SK-N-SH (cell line): ENCODE measurements at regions not wholly inside any gene's neighbourhood (a gene's known extent, or its start where the extent isn't known, plus 50 kb on each side); places are given as distances from the start of the nearest gene placed in this dataset.
"Not testable (repeated sequence)": the region's sequence is repeated elsewhere in the genome, so short reads cannot be mapped to it uniquely, and the experiment has no call there.

Source experiments
- CTCF ChIA-PET: fragments of 300-600, 350-600 bp; formaldehyde crosslinking; extraction: SDS; loops from one replicate; lab custom pipeline; 2021; lab: Yijun Ruan, JAX
- POLR2A ChIA-PET: fragments of 350-600 bp; sonication (Branson Sonifier 250); formaldehyde crosslinking; extraction: SDS; loops from one replicate; lab custom pipeline; 2020; ENCODE audit warnings: antibody characterized with exemption, inconsistent platforms; lab: Yijun Ruan, JAX
- DNase-seq: peaks from one replicate; pipeline ENCODE4 v3.0.0; 2012
- H2AFZ ChIP-seq: fragments of 200-600 bp; sonication (generic); 2 replicates; pipeline ENCODE4 v1.8.1; 2016; ENCODE audit warnings: antibody characterized with exemption, mild to moderate bottlenecking, low read depth
- H3F3A ChIP-seq: fragments of 200-600 bp; sonication (generic); replicated peaks from 2 replicates; pipeline ENCODE3; 2016; ENCODE audit warnings: antibody characterized with exemption, mild to moderate bottlenecking; ENCODE audit not compliant: insufficient read depth
- H3K27ac ChIP-seq, 2 experiments: fragments of 200-500 bp in 1 of 2; fragments of 200-600 bp in 1 of 2; sonication (Bioruptor generic) in 1 of 2; sonication (generic), shearing (Covaris generic) in 1 of 2; 2 replicates each; pipeline versions ENCODE4 v1.5.1 to v1.6.1; 2014 to 2016; ENCODE audit warnings: low read depth in 2 of 2, inconsistent platforms in 1 of 2, low read length in 1 of 2, mild to moderate bottlenecking in 1 of 2, mixed read lengths in 1 of 2
- H3K27me3 ChIP-seq: fragments of 200-600 bp; sonication (generic), shearing (Covaris generic); 2 replicates; pipeline ENCODE4 v1.6.1; 2016; ENCODE audit warnings: mixed run types; ENCODE audit not compliant: insufficient read depth
- H3K36me3 ChIP-seq, 2 experiments: fragments of 200-500 bp in 1 of 2; fragments of 200-600 bp in 1 of 2; sonication (Bioruptor generic) in 1 of 2; sonication (generic) in 1 of 2; replicated peaks in 1 of 2; 2 replicates each; pipeline versions ENCODE3 to v1.5.1; 2014 to 2016; ENCODE audit warnings: low read length in 1 of 2, mild to moderate bottlenecking in 1 of 2; ENCODE audit not compliant: insufficient read depth in 2 of 2, control insufficient read depth in 1 of 2
- H3K4me1 ChIP-seq, 2 experiments: fragments of 200-500 bp in 1 of 2; fragments of 200-600 bp in 1 of 2; sonication (Bioruptor generic) in 1 of 2; sonication (generic), shearing (Covaris generic) in 1 of 2; 2 replicates each; pipeline versions ENCODE4 v1.5.1 to v1.6.1; 2014 to 2016; ENCODE audit warnings: low read depth in 1 of 2, low read length in 1 of 2, mixed run types in 1 of 2; ENCODE audit not compliant: insufficient read depth in 2 of 2, control insufficient read depth in 1 of 2
- H3K4me2 ChIP-seq: fragments of 200-600 bp; sonication (generic), shearing (Covaris generic); 2 replicates; pipeline ENCODE4 v1.6.1; 2017; ENCODE audit warnings: mixed run types
- H3K4me3 ChIP-seq, 2 experiments: fragments of 200-500 bp in 1 of 2; fragments of 200-600 bp in 1 of 2; sonication (Bioruptor generic) in 1 of 2; sonication (generic), shearing (Covaris generic) in 1 of 2; 2 replicates each; pipeline versions ENCODE4 v1.5.1 to v1.8.1; 2014 to 2016; ENCODE audit warnings: low read depth in 2 of 2, inconsistent platforms in 1 of 2, low read length in 1 of 2, mild to moderate bottlenecking in 1 of 2, mixed read lengths in 1 of 2, moderate library complexity in 1 of 2
- H3K79me2 ChIP-seq: fragments of 200-600 bp; sonication (generic); 2 replicates; pipeline ENCODE4 v1.8.1; 2017; ENCODE audit warnings: mild to moderate bottlenecking; ENCODE audit not compliant: insufficient read depth
- H3K9ac ChIP-seq: fragments of 200-600 bp; sonication (generic); 2 replicates; pipeline ENCODE4 v1.6.1; 2017; ENCODE audit warnings: mixed run types
- H3K9me2 ChIP-seq: fragments of 200-600 bp; sonication (generic); 2 replicates; pipeline ENCODE4 v1.6.1; 2017; ENCODE audit warnings: mixed run types
- H3K9me3 ChIP-seq: fragments of 200-600 bp; sonication (generic); 2 replicates; pipeline ENCODE4 v1.6.1; 2017; ENCODE audit warnings: mixed run types, mild to moderate bottlenecking, moderate library complexity
- H4K20me1 ChIP-seq: fragments of 200-600 bp; sonication (generic); 2 replicates; pipeline ENCODE4 v1.6.1; 2017; ENCODE audit warnings: mild to moderate bottlenecking, mixed run types; ENCODE audit not compliant: insufficient read depth
- CHD2 ChIP-seq: fragments of 150-350 bp; IDR thresholded peaks from 2 replicates; pipeline ENCODE4 v1.6.1; 2018; ENCODE audit warnings: low read length; ENCODE audit not compliant: partially characterized antibody
- CTCF ChIP-seq: fragments of 200-600 bp; sonication (generic); IDR thresholded peaks from 2 replicates; pipeline ENCODE4 v1.6.1; 2017; ENCODE audit warnings: antibody characterized with exemption, mild to moderate bottlenecking, moderate library complexity
- ELF1 ChIP-seq: IDR thresholded peaks from 2 replicates; pipeline ENCODE4 v1.4.0; 2012
- EP300 ChIP-seq, 2 experiments: IDR thresholded peaks; 2 replicates each; pipeline versions ENCODE4 v1.4.0 to v1.6.1; 2012; ENCODE audit warnings: borderline replicate concordance in 1 of 2, low read depth in 1 of 2, low read length in 1 of 2
- EZH2phosphoT487 ChIP-seq: fragments of 200-600 bp; sonication (generic); IDR thresholded peaks from 2 replicates; pipeline ENCODE4 v1.6.1; 2017; ENCODE audit warnings: low read depth, mixed run types, mild to moderate bottlenecking, antibody characterized with exemption, moderate library complexity, borderline replicate concordance
- GABPA ChIP-seq: IDR thresholded peaks from 2 replicates; pipeline ENCODE4 v1.4.0; 2012; ENCODE audit warnings: low read depth, mild to moderate bottlenecking
- GATA2 ChIP-seq: sonication (generic); formaldehyde crosslinking; IDR thresholded peaks from 2 replicates; pipeline ENCODE4 v1.5.0; 2020; ENCODE audit warnings: mild to moderate bottlenecking, missing genetic modification reagents
- JUND ChIP-seq: IDR thresholded peaks from 2 replicates; pipeline ENCODE4 v1.4.0; 2012
- MAX ChIP-seq: IDR thresholded peaks from 2 replicates; pipeline ENCODE4 v1.4.0; 2012; ENCODE audit warnings: low read depth
- NFIC ChIP-seq: IDR thresholded peaks from 2 replicates; pipeline ENCODE4 v1.4.0; 2012; ENCODE audit warnings: borderline replicate concordance
- POLR2AphosphoS5 ChIP-seq: IDR thresholded peaks from 2 replicates; pipeline ENCODE4 v1.6.1; 2012; ENCODE audit warnings: low read depth, low read length
- RAD21 ChIP-seq: IDR thresholded peaks from 2 replicates; pipeline ENCODE4 v1.6.1; 2012; ENCODE audit warnings: mild to moderate bottlenecking, low read length
- RCOR1 ChIP-seq: fragments of 150-350 bp; IDR thresholded peaks from 2 replicates; pipeline ENCODE4 v1.6.1; 2017; ENCODE audit warnings: antibody characterized with exemption, low read length
- RXRA ChIP-seq: IDR thresholded peaks from 2 replicates; pipeline ENCODE4 v1.4.0; 2012; ENCODE audit warnings: low read depth, mild to moderate bottlenecking, borderline replicate concordance
- SIN3A ChIP-seq: IDR thresholded peaks from 2 replicates; pipeline ENCODE4 v1.6.1; 2012; ENCODE audit warnings: low read depth, mild to moderate bottlenecking, low read length, moderate library complexity, borderline replicate concordance
- TEAD4 ChIP-seq: IDR thresholded peaks from 2 replicates; pipeline ENCODE4 v1.4.0; 2012; ENCODE audit warnings: mild to moderate bottlenecking, borderline replicate concordance; ENCODE audit not compliant: insufficient read depth
- YY1 ChIP-seq: IDR thresholded peaks from 2 replicates; pipeline ENCODE4 v1.4.0; 2012; ENCODE audit warnings: low read depth, mild to moderate bottlenecking
- WGBS: methylation state at CpG from one replicate; pipeline ENCODE4 v1.1.6; 2017; ENCODE audit warnings: low lambda C conversion rate; 5-methylcytosine and 5-hydroxymethylcytosine counted together
- TF ChIP-seq, protein P1 (sequence below): IDR thresholded peaks from 2 replicates; pipeline ENCODE4 v1.4.0; 2012; ENCODE audit warnings: low read depth, borderline replicate concordance

DNA sequence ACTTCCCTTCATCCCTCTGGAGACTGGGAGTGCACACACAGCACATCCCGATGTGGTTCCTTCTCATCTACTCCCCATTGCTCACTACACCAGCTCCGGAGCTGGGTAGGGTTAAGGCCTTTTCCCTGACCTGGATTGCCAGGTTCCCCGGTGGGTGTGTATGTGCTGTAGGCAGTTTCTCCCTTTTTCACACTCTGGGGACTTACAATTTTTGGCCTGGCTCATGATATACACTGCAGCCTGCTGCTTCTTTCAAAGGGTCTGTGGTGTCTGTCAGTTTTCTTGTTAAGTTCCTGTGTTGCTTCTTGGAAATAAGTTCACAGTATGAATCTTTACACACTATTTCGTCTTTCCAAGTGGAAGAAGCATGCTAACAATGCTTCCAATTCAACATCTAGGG lies 405.5 kb downstream of the UTRN start:
- Histone ChIP-seq H4K20me1 (no peaks in the 10 kb centered on the region), H3K9ac (no peak overlapping the region), H3F3A (no peaks in the 10 kb centered on the region), H3K4me2 (no peak overlapping the region), H2AFZ (no peak overlapping the region), H3K9me2 (no peaks in the 10 kb centered on the region), H3K9me3 (no peaks in the 10 kb centered on the region), H3K36me3 (no peaks in the 10 kb centered on the region), H3K79me2 (no peaks in the 10 kb centered on the region), H3K4me3 (no peak overlapping the region), H3K27ac (no peak overlapping the region), H3K4me1 (no peaks in the 10 kb centered on the region; a peak in 1 of 4 replicates), H3K27me3 (no peaks in the 10 kb centered on the region)
- 56% methylated on average over 4 of the region's 4 CpGs for WGBS
- ChIA-PET POLR2A (no interaction called here), CTCF (no interaction called here)
- no peak for TF ChIP-seq ELF1
- TF ChIP-seq GATA2 (CRISPR knock-in tag): no peak
- TF ChIP-seq EP300 (IDR thresholded peaks at IDR 0.05; ENCODE audit: borderline replicate concordance in 1 of 2, low read depth in 1 of 2, low read length in 1 of 2): no peak
- TF ChIP-seq TEAD4: no peak
- TF ChIP-seq CHD2: no peak
- TF ChIP-seq NFIC: no peak
- no peak for TF ChIP-seq CTCF
- TF ChIP-seq GABPA: no peak
- DNase-seq: no peak

DNA sequence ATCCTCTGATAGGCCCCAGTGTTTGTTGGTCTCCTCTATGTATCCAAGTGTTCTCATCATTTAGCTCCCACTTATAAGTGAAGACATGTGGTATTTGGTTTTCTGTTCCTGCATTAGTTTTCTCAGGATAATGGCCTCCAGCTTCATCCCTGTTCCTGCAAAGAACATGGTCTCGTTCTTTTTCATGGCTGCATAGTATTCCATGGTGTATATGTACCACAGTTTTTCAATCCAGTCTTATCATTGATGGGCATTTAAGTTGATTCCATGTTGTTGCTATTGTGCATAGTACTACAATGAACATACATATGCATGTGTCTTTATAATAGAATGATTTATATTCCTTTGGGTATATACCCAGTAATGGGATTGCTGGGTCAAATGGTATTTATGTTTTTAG lies 406.9 kb downstream of the UTRN start:
- H3K27me3 ChIP-seq, H3K4me3 ChIP-seq, H3K79me2 ChIP-seq, DNase-seq, H3K27ac ChIP-seq, H3K9me2 ChIP-seq, H4K20me1 ChIP-seq, H3K9ac ChIP-seq, H3F3A ChIP-seq, H3K4me1 ChIP-seq, H3K4me2 ChIP-seq, H3K9me3 ChIP-seq, POLR2A ChIA-PET, H3K36me3 ChIP-seq, H2AFZ ChIP-seq: not testable (repeated sequence)
- CTCF ChIA-PET: interaction anchor here (0.6 kb wide), 1 partner anchor 9 kb away, joined by 3 read pairs; no protein-coding TSS in a partner anchor
- 69% methylated on average over 1 of the region's 1 CpG for WGBS

DNA sequence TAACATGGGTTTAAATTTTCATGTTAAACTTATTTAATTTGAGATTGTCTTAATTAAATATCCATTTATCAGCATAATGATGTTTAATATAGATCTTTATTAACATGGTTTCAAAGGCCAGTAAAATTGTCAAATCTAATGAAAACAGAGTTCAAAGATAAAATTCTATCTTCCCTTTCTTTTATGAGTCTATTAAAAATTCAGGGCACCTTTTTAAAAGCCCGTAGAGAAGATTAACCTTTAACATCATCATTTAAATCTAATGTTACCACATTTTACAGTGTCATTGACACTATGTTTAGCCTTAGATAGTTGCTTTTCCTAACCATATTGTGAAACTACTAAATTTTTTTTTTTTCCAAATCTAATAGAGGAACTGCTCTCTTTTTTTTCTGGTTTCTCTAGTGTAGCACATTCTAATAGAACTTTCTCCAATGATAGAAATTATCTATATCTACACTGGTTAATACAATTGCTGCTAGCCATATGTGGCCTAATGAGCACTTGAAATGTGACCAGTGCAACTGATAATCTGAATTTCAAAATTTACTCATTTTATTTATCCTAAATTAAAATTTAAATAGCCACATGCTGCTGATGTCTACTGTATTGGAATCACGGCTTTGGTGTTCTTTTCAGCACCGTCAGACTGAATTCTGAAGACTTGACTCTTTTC lies 410.9 kb downstream of the UTRN start:
- H3K9ac ChIP-seq: no peak overlapping the region
- no peak for DNase-seq
- no peaks in the 10 kb centered on the region for H3K36me3 ChIP-seq
- H4K20me1 ChIP-seq: no peaks in the 10 kb centered on the region
- peaks cover 0 to 12% of the 10 kb centered on the region in 2 experiments; a peak in 1 of 4 replicates for H3K4me1 ChIP-seq
- no peaks in the 10 kb centered on the region for H3F3A ChIP-seq
- H3K9me3 ChIP-seq: no peaks in the 10 kb centered on the region
- WGBS: 40% methylated on average over 3 of the region's 3 CpGs
- peak overlapping the region in 1 of 2 experiments; percentile 29; a peak in 1 of 4 replicates for H3K27ac ChIP-seq
- H3K79me2 ChIP-seq: no peaks in the 10 kb centered on the region
- no peak overlapping the region for H3K4me3 ChIP-seq
- no peak overlapping the region for H2AFZ ChIP-seq
- POLR2A ChIA-PET: no interaction called here
- no peaks in the 10 kb centered on the region for H3K27me3 ChIP-seq
- CTCF ChIA-PET: no interaction called here
- H3K4me2 ChIP-seq: no peak overlapping the region
- no peaks in the 10 kb centered on the region for H3K9me2 ChIP-seq
- TF ChIP-seq GATA2 (CRISPR knock-in tag) (peak; percentile 59), RAD21 (no peak), POLR2AphosphoS5 (no peak), RCOR1 (peak; percentile 90), JUND (no peak), CTCF (no peak), EZH2phosphoT487 (no peak), YY1 (no peak), RXRA (no peak), EP300 (IDR thresholded peaks at IDR 0.05; ENCODE audit: borderline replicate concordance in 1 of 2, low read depth in 1 of 2, low read length in 1 of 2) (peak in 1 of 2 experiments; percentile 82; a peak in 2 of 4 replicates), SIN3A (no peak), MAX (no peak)
- TF ChIP-seq, protein P1, sequence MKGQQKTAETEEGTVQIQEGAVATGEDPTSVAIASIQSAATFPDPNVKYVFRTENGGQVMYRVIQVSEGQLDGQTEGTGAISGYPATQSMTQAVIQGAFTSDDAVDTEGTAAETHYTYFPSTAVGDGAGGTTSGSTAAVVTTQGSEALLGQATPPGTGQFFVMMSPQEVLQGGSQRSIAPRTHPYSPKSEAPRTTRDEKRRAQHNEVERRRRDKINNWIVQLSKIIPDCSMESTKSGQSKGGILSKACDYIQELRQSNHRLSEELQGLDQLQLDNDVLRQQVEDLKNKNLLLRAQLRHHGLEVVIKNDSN: no peak
